Neural crest cell (in vitro differentiated cells): ENCODE measurements at regions not wholly inside any gene's neighbourhood (a gene's known extent, or its start where the extent isn't known, plus 50 kb on each side); places are given as distances from the start of the nearest gene placed in this dataset.
A peak's percentile ranks its signal among the peaks of the same experiment; 100 is the strongest.

ENCODE experiments used
- DNase-seq: peaks from one replicate; pipeline ENCODE4 v3.0.0; 2021; ENCODE audit warnings: low read depth, mixed read lengths, low spot score
- H3K27ac Mint-ChIP-seq: one replicate; pipeline ENCODE4 v1.8.0; 2021; ENCODE audit warnings: mild to moderate bottlenecking, mixed read lengths; ENCODE audit not compliant: unreplicated experiment
- H3K27me3 Mint-ChIP-seq: 2 replicates; pipeline ENCODE4 v1.8.0; 2021; ENCODE audit warnings: low read depth, mild to moderate bottlenecking, mixed read lengths
- H3K36me3 Mint-ChIP-seq: 2 replicates; pipeline ENCODE4 v1.8.0; 2021; ENCODE audit warnings: low read depth, mild to moderate bottlenecking, mixed read lengths
- H3K4me1 Mint-ChIP-seq: 2 replicates; pipeline ENCODE4 v1.8.0; 2021; ENCODE audit warnings: mixed read lengths
- H3K4me3 Mint-ChIP-seq: one replicate; pipeline ENCODE4 v1.8.0; 2021; ENCODE audit warnings: mild to moderate bottlenecking, mixed read lengths
- H3K9me3 Mint-ChIP-seq: 2 replicates; pipeline ENCODE4 v1.8.0; 2021; ENCODE audit warnings: mixed read lengths
- TF ChIP-seq, protein P1 (sequence below): fragments of 200-600 bp; sonication (generic); conservative IDR thresholded peaks from 2 replicates; pipeline ENCODE4 v1.5.0; 2021; ENCODE audit warnings: antibody characterized with exemption, mild to moderate bottlenecking

DNA sequence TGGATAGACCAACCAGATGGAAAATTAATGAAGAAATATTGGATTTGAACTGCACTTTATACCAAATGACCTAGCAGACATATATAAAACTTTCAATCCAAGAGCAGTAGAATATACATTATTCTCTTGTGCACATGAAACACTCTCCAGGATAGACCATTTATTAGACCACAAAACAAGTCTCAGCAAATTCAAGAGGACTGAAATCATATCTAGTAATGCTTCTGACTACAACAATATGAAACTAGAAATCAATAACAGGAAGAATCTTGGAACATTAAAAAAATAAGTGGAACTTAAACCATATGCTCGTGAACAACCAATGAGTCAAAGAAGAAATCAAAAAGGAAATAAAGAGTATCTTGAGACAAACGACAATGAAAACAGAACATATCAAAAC is 150.0 kb upstream of the CD180 start:
- peaks cover 5% of the 10 kb centered on the region for H3K4me1 Mint-ChIP-seq
- no peak for DNase-seq
- no peak overlapping the region for H3K27ac Mint-ChIP-seq
- H3K9me3 Mint-ChIP-seq = peaks cover 9% of the 10 kb centered on the region
- peaks cover 8% of the 10 kb centered on the region for H3K36me3 Mint-ChIP-seq
- H3K4me3 Mint-ChIP-seq = no peak overlapping the region
- H3K27me3 Mint-ChIP-seq = no peaks in the 10 kb centered on the region
- TF ChIP-seq, protein P1, sequence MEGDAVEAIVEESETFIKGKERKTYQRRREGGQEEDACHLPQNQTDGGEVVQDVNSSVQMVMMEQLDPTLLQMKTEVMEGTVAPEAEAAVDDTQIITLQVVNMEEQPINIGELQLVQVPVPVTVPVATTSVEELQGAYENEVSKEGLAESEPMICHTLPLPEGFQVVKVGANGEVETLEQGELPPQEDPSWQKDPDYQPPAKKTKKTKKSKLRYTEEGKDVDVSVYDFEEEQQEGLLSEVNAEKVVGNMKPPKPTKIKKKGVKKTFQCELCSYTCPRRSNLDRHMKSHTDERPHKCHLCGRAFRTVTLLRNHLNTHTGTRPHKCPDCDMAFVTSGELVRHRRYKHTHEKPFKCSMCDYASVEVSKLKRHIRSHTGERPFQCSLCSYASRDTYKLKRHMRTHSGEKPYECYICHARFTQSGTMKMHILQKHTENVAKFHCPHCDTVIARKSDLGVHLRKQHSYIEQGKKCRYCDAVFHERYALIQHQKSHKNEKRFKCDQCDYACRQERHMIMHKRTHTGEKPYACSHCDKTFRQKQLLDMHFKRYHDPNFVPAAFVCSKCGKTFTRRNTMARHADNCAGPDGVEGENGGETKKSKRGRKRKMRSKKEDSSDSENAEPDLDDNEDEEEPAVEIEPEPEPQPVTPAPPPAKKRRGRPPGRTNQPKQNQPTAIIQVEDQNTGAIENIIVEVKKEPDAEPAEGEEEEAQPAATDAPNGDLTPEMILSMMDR = no peak

DNA sequence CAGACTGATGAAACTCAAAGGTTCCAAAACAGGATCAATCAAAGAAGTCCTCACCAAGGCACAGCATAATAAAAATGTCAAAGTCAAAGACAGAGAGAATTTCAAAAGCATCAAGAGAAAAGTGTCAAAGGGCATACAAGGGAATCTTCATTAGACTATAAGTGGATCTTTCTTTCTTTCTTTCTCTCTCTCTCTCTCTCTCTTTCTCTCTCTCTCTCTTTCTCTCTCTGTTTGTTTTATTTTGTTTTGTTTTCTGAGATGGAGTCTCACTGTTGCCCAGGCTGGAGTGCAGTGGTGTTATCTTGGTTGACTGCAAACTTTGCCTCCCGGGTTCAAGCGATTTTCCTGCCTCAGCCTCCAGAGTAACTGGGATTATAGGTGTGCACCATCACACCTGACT is 148.3 kb upstream of the CD180 start:
- TF ChIP-seq, protein P1 = no peak
- Mint-ChIP-seq H3K27me3 (no peaks in the 10 kb centered on the region), H3K4me1 (no peaks in the 10 kb centered on the region), H3K36me3 (peaks cover 8% of the 10 kb centered on the region), H3K4me3 (no peak overlapping the region), H3K9me3 (peaks cover 9% of the 10 kb centered on the region), H3K27ac (peak overlapping the region; percentile 53)
- no peak for DNase-seq

DNA sequence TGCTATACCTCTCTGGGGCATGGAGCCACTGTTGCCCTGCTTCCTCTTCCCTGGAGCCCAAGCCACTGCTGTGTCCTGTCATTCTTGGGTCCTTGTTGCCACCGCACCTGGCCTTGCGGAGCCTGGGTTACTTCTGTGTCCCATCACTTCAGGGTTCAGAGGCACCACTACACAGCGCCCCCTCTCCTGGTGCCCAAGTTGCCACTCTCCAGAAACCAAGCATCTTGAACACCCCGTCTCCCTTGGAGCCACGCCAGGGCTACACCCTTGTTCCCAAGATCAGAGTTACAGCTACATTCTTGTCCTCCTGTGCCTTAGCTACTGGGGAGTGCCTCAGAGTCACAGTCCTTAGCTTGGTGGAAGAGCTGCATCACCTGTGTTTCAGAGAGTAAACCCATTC is 147.2 kb upstream of the CD180 start:
- no peaks in the 10 kb centered on the region for H3K27me3 Mint-ChIP-seq
- no peak for DNase-seq
- peaks cover 8% of the 10 kb centered on the region for H3K36me3 Mint-ChIP-seq
- H3K9me3 Mint-ChIP-seq = peaks cover 9% of the 10 kb centered on the region
- no peaks in the 10 kb centered on the region for H3K4me1 Mint-ChIP-seq
- H3K27ac Mint-ChIP-seq = no peak overlapping the region
- TF ChIP-seq, protein P1 = no peak
- no peak overlapping the region for H3K4me3 Mint-ChIP-seq

DNA sequence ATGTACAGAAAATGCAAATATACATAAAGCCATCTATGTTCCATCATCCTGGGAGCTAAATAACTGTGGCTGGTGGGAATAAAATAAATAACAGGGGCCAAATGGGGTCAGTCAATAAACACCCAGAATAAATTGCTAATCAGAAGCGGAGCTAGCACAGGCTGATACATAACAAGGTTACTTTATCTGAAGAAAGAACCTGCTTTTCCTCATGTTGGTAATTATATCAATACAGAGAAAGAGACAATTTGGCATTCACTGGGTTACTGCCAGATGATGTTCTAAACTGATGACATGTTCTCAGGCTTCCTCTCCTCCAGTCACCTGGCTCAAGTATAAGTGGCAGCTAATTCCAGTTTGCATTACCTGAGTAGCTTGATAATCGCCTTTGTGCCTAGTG is 144.9 kb upstream of the CD180 start:
- DNase-seq = no peak
- Mint-ChIP-seq H3K9me3 (peaks cover 10% of the 10 kb centered on the region), H3K4me1 (peaks cover 8% of the 10 kb centered on the region), H3K27ac (no peak overlapping the region), H3K36me3 (peaks cover 4% of the 10 kb centered on the region), H3K27me3 (no peaks in the 10 kb centered on the region), H3K4me3 (no peak overlapping the region)
- TF ChIP-seq, protein P1 = no peak

DNA sequence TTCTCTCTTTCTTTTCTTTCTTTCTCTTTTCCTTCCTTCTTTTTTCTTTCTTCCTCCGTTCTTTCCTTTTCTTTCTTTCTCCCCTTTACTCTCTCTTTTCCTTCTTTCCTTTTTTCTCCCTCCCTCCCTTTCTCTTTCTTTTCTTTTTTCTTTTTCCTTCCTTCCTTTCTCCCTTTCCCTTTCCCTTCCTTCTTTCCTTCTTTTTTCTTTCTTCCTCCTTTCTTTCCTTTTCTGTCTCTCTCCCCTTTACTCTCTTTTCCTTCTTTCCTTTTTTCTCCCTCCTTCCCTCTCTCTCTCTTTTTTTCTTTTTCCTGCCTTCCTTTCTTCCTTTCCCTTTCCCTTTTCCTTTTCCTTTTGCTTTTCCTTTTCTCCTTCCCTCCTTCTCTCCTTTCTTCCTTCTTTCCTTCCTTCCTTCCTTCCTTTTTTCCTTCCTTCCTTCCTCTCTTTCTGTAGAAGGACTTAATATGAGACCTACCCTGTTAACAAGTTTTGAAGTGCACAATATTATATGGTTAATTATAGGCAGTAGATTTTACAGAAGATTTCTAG is 142.7 kb upstream of the CD180 start:
- H3K4me1 Mint-ChIP-seq = peaks cover 8% of the 10 kb centered on the region
- no peaks in the 10 kb centered on the region for H3K36me3 Mint-ChIP-seq
- no peak for DNase-seq
- H3K4me3 Mint-ChIP-seq = no peak overlapping the region
- H3K27ac Mint-ChIP-seq = no peak overlapping the region
- TF ChIP-seq, protein P1 = no peak
- peaks cover 6% of the 10 kb centered on the region for H3K9me3 Mint-ChIP-seq
- H3K27me3 Mint-ChIP-seq = no peaks in the 10 kb centered on the region

DNA sequence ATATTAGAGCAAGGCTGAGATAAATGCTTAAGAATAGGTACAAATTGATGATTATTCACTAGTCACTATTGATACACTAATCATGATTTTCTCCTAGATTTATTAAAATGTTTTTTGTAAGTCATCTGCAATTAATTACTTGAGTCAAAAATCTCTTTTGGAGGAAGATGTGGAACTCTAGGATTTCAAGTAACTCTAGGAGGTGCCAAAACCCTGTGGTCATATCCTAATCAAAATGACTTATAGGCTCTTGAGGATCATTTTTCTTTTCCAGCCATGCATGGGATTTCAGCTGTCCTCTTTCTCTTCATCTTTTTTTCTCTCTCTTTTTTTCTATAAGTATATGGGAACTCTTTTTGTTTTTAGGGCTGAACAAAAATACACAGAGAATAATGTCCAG is 141.8 kb upstream of the CD180 start:
- no peak for DNase-seq
- H3K4me1 Mint-ChIP-seq = peaks cover 8% of the 10 kb centered on the region
- no peaks in the 10 kb centered on the region for H3K27me3 Mint-ChIP-seq
- TF ChIP-seq, protein P1 = no peak
- H3K4me3 Mint-ChIP-seq = no peak overlapping the region
- peaks cover 3% of the 10 kb centered on the region for H3K9me3 Mint-ChIP-seq
- no peak overlapping the region for H3K27ac Mint-ChIP-seq
- no peaks in the 10 kb centered on the region for H3K36me3 Mint-ChIP-seq
